Neural progenitor cell (in vitro differentiated cells): ENCODE measurements at regions not wholly inside any gene's neighbourhood (a gene's known extent, or its start where the extent isn't known, plus 50 kb on each side); places are given as distances from the start of the nearest gene placed in this dataset.

Source experiments
- DNase-seq: peaks from one replicate; pipeline ENCODE4 v3.0.0-alpha.2; 2016; ENCODE audit warnings: low spot score
- H2AFZ ChIP-seq: fragments of 200-600 bp; sonication (generic); replicated peaks from 2 replicates; pipeline ENCODE4 v1.6.1; 2016; ENCODE audit warnings: antibody characterized with exemption
- H3F3A ChIP-seq: fragments of 200-600 bp; sonication (generic); 2 replicates; pipeline ENCODE4 v1.6.1; 2016; ENCODE audit warnings: antibody characterized with exemption, low read depth
- H3K27ac ChIP-seq: fragments of 200-600 bp; sonication (generic); 2 replicates; pipeline ENCODE4 v1.5.1; 2016; ENCODE audit warnings: mild to moderate bottlenecking
- H3K27me3 ChIP-seq: fragments of 200-600 bp; sonication (generic); 2 replicates; pipeline ENCODE4 v1.6.1; 2016; ENCODE audit warnings: mild to moderate bottlenecking, moderate library complexity
- H3K36me3 ChIP-seq: fragments of 200-600 bp; sonication (generic); 2 replicates; pipeline ENCODE4 v1.5.1; 2016
- H3K4me1 ChIP-seq: fragments of 200-600 bp; sonication (generic); 2 replicates; pipeline ENCODE4 v1.6.1; 2016; ENCODE audit warnings: mixed run types
- H3K4me2 ChIP-seq: fragments of 200-600 bp; sonication (generic); 2 replicates; pipeline ENCODE4 v1.6.1; 2016
- H3K4me3 ChIP-seq: fragments of 200-600 bp; sonication (generic); 2 replicates; pipeline ENCODE4 v1.5.1; 2016
- H3K79me2 ChIP-seq: fragments of 200-600 bp; sonication (generic); 2 replicates; pipeline ENCODE4 v1.6.1; 2016; ENCODE audit warnings: low read depth
- H3K9ac ChIP-seq: fragments of 200-600 bp; sonication (generic); 2 replicates; pipeline ENCODE4 v1.6.1; 2016
- H3K9me3 ChIP-seq: fragments of 200-600 bp; sonication (generic); 2 replicates; pipeline ENCODE4 v1.5.1; 2016; ENCODE audit warnings: low read depth
- H4K20me1 ChIP-seq: fragments of 200-600 bp; sonication (generic); 2 replicates; pipeline ENCODE4 v1.6.1; 2016; ENCODE audit warnings: low read depth
- H3K27ac Mint-ChIP-seq: 3 replicates; pipeline ENCODE4 v1.8.0; 2021; ENCODE audit warnings: mixed read lengths
- H3K27me3 Mint-ChIP-seq: 2 replicates; pipeline ENCODE4 v1.8.0; 2022; ENCODE audit warnings: low read depth, mild to moderate bottlenecking, inconsistent platforms, moderate library complexity, mixed read lengths; ENCODE audit not compliant: insufficient read depth
- H3K36me3 Mint-ChIP-seq: 3 replicates; pipeline ENCODE4 v1.8.0; 2021; ENCODE audit warnings: mixed read lengths
- H3K4me1 Mint-ChIP-seq: 3 replicates; pipeline ENCODE4 v1.8.0; 2021; ENCODE audit warnings: mixed read lengths
- H3K4me3 Mint-ChIP-seq: 3 replicates; pipeline ENCODE4 v1.8.0; 2021; ENCODE audit warnings: mild to moderate bottlenecking, moderate library complexity, mixed read lengths
- H3K9me3 Mint-ChIP-seq: 3 replicates; pipeline ENCODE4 v1.8.0; 2020; ENCODE audit warnings: mixed read lengths
- EZH2 ChIP-seq: fragments of 200-600 bp; sonication (generic); IDR thresholded peaks from 2 replicates; pipeline ENCODE4 v1.6.1; 2017; ENCODE audit warnings: antibody characterized with exemption, mild to moderate bottlenecking, moderate library complexity
- EZH2phosphoT487 ChIP-seq: fragments of 200-600 bp; sonication (generic); IDR thresholded peaks from 2 replicates; pipeline ENCODE4 v1.6.1; 2017; ENCODE audit warnings: antibody characterized with exemption
- TF ChIP-seq, protein P1 (sequence below): fragments of 200-600 bp; sonication (generic); IDR thresholded peaks from 2 replicates; pipeline ENCODE4 v1.5.1; 2017; ENCODE audit warnings: antibody characterized with exemption, mild to moderate bottlenecking

- no peak overlapping the region for H3K4me3 Mint-ChIP-seq
- H2AFZ ChIP-seq, result no peak overlapping the region
- H3K4me1 ChIP-seq, result peaks cover 19% of the 10 kb centered on the region
- peaks cover 48% of the 10 kb centered on the region for H3K4me1 Mint-ChIP-seq
- H3K4me3 ChIP-seq, result no peak overlapping the region
- TF ChIP-seq EZH2 (no peak), EZH2phosphoT487 (no peak)
- TF ChIP-seq, protein P1, sequence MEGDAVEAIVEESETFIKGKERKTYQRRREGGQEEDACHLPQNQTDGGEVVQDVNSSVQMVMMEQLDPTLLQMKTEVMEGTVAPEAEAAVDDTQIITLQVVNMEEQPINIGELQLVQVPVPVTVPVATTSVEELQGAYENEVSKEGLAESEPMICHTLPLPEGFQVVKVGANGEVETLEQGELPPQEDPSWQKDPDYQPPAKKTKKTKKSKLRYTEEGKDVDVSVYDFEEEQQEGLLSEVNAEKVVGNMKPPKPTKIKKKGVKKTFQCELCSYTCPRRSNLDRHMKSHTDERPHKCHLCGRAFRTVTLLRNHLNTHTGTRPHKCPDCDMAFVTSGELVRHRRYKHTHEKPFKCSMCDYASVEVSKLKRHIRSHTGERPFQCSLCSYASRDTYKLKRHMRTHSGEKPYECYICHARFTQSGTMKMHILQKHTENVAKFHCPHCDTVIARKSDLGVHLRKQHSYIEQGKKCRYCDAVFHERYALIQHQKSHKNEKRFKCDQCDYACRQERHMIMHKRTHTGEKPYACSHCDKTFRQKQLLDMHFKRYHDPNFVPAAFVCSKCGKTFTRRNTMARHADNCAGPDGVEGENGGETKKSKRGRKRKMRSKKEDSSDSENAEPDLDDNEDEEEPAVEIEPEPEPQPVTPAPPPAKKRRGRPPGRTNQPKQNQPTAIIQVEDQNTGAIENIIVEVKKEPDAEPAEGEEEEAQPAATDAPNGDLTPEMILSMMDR, result no peak
- no peak overlapping the region for H3K4me2 ChIP-seq
- H3K27ac Mint-ChIP-seq, result peak overlapping the region; percentile 3
- no peak overlapping the region for H3K27ac ChIP-seq
- no peaks in the 10 kb centered on the region for H3K9me3 Mint-ChIP-seq
- no peaks in the 10 kb centered on the region for H3K36me3 ChIP-seq
- no peaks in the 10 kb centered on the region for H4K20me1 ChIP-seq
- H3K79me2 ChIP-seq, result no peaks in the 10 kb centered on the region
- no peaks in the 10 kb centered on the region for H3F3A ChIP-seq
- no peaks in the 10 kb centered on the region for H3K36me3 Mint-ChIP-seq
- H3K9me3 ChIP-seq, result no peaks in the 10 kb centered on the region
- DNase-seq, result no peak
- H3K27me3 Mint-ChIP-seq, result peaks cover 5% of the 10 kb centered on the region
- no peaks in the 10 kb centered on the region for H3K27me3 ChIP-seq
- no peak overlapping the region for H3K9ac ChIP-seq
Measured at GRCh38 chr9:86796666-86797065, 150.6 kb downstream of the GAS1 start.

GRCh38 chr9:86795823-86796553 is 151.3 kb downstream of the GAS1 start:
- H2AFZ ChIP-seq, result peak overlapping the region; percentile 21
- peaks cover 19% of the 10 kb centered on the region for H3K4me1 ChIP-seq
- no peaks in the 10 kb centered on the region for H3K36me3 ChIP-seq
- no peak overlapping the region for H3K9ac ChIP-seq
- Mint-ChIP-seq H3K4me1 (peaks cover 43% of the 10 kb centered on the region), H3K27me3 (peaks cover 5% of the 10 kb centered on the region), H3K36me3 (no peaks in the 10 kb centered on the region), H3K27ac (peak overlapping the region; percentile 96), H3K4me3 (no peak overlapping the region), H3K9me3 (no peaks in the 10 kb centered on the region)
- peak overlapping the region; percentile 41 for H3K4me2 ChIP-seq
- no peaks in the 10 kb centered on the region for H4K20me1 ChIP-seq
- no peaks in the 10 kb centered on the region for H3K27me3 ChIP-seq
- no peak for TF ChIP-seq EZH2
- TF ChIP-seq, protein P1, result no peak
- no peak for TF ChIP-seq EZH2phosphoT487
- no peaks in the 10 kb centered on the region for H3K79me2 ChIP-seq
- H3K9me3 ChIP-seq, result no peaks in the 10 kb centered on the region
- peak; percentile 48 for DNase-seq
- no peak overlapping the region for H3K27ac ChIP-seq
- H3F3A ChIP-seq, result no peaks in the 10 kb centered on the region
- H3K4me3 ChIP-seq, result no peak overlapping the region

GRCh38 chr9:86795047-86795442 is 152.3 kb downstream of the GAS1 start:
- H3K4me1 ChIP-seq, result peaks cover 19% of the 10 kb centered on the region
- peak; percentile 54 for DNase-seq
- Mint-ChIP-seq H3K9me3 (no peaks in the 10 kb centered on the region), H3K36me3 (no peaks in the 10 kb centered on the region), H3K4me3 (no peak overlapping the region), H3K27ac (peak overlapping the region; percentile 96), H3K4me1 (peaks cover 48% of the 10 kb centered on the region), H3K27me3 (peaks cover 5% of the 10 kb centered on the region)
- no peaks in the 10 kb centered on the region for H3F3A ChIP-seq
- H3K9ac ChIP-seq, result no peak overlapping the region
- TF ChIP-seq EZH2 (no peak), EZH2phosphoT487 (no peak)
- TF ChIP-seq, protein P1, result no peak
- no peak overlapping the region for H3K27ac ChIP-seq
- no peak overlapping the region for H3K4me3 ChIP-seq
- no peaks in the 10 kb centered on the region for H3K9me3 ChIP-seq
- no peaks in the 10 kb centered on the region for H4K20me1 ChIP-seq
- no peaks in the 10 kb centered on the region for H3K79me2 ChIP-seq
- H3K4me2 ChIP-seq, result peak overlapping the region; percentile 41
- H3K27me3 ChIP-seq, result no peaks in the 10 kb centered on the region
- H2AFZ ChIP-seq, result no peak overlapping the region
- no peaks in the 10 kb centered on the region for H3K36me3 ChIP-seq
